ENCODE measurements at regions not wholly inside any gene's neighbourhood (a gene's known extent, or its start where the extent isn't known, plus 50 kb on each side); places are given as distances from the start of the nearest gene placed in this dataset.

- Mint-ChIP-seq H3K4me3 (no peak overlapping the region), H3K9me3 (peaks cover 9% of the 10 kb centered on the region), H3K4me1 (ENCODE audit: unreplicated experiment) (peaks cover 11% of the 10 kb centered on the region), H3K36me3 (peaks cover 4% of the 10 kb centered on the region), H3K27ac (no peak overlapping the region), H3K27me3 (peaks cover 3% of the 10 kb centered on the region)
- DNase-seq (ENCODE audit: extremely low spot score, unreplicated experiment), result no peak
- TF ChIP-seq CTCF (conservative IDR thresholded peaks at IDR 0.05), result no peak
These were observed 444.6 kb upstream of the DCN start for GRCh38 chr12:91627225-91627624.

- peaks cover 7% of the 10 kb centered on the region for H3K27me3 Mint-ChIP-seq
- no peak for DNase-seq (ENCODE audit: extremely low spot score, unreplicated experiment)
- peaks cover 4% of the 10 kb centered on the region for H3K4me1 Mint-ChIP-seq (ENCODE audit: unreplicated experiment)
- no peak overlapping the region for H3K27ac Mint-ChIP-seq
- no peak overlapping the region for H3K4me3 Mint-ChIP-seq
- TF ChIP-seq CTCF (conservative IDR thresholded peaks at IDR 0.05), result no peak
- peaks cover 4% of the 10 kb centered on the region for H3K9me3 Mint-ChIP-seq
- peaks cover 4% of the 10 kb centered on the region for H3K36me3 Mint-ChIP-seq
These were observed 440.4 kb upstream of the DCN start for GRCh38 chr12:91622981-91623380.

DNA sequence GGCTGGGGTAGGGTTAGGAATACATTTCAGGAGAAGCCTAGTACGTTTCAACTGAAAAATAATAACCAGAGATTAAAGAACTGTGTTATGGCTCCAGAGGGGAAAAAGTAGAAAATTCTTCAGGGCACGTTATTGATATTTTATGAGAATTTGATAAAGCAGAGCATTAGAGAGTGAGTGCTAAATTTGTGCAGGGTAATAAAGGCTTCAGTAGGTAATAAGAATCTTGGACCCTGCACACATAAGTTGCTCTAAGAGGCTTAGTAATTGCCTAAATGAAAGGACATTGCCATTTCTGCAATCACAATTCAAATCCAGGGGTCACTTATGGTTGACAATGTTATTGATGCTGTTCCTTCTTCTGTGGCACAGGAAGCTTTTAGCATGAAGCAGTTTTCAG lies 439.4 kb upstream of the DCN start:
- no peak for TF ChIP-seq CTCF (conservative IDR thresholded peaks at IDR 0.05)
- no peak for DNase-seq (ENCODE audit: extremely low spot score, unreplicated experiment)
- Mint-ChIP-seq H3K36me3 (no peaks in the 10 kb centered on the region), H3K27ac (no peak overlapping the region), H3K4me1 (ENCODE audit: unreplicated experiment) (peaks cover 4% of the 10 kb centered on the region), H3K27me3 (peaks cover 7% of the 10 kb centered on the region), H3K9me3 (peaks cover 4% of the 10 kb centered on the region), H3K4me3 (no peak overlapping the region)

DNA sequence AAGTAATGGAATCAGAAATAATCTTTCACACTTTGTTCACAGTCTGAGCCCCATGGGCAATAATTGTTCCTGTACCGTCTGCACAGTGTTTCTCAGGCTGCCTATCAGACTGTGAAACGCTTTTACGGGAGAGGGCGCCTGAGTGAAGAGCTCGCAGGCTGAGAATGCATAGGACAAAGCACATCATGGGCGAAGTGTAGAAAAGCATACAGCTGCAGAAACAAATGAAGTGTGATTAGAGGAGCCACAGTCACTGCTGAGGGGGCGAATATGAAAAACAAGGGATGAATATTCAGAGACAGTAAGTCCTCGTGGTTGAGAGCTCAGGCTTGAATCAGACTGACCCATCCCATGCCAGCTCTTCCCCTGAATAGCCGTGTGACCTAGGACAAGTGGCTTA lies 438.4 kb upstream of the DCN start:
- Mint-ChIP-seq H3K27ac (no peak overlapping the region), H3K4me3 (no peak overlapping the region), H3K4me1 (ENCODE audit: unreplicated experiment) (peaks cover 4% of the 10 kb centered on the region), H3K27me3 (peaks cover 7% of the 10 kb centered on the region), H3K36me3 (no peaks in the 10 kb centered on the region), H3K9me3 (peaks cover 4% of the 10 kb centered on the region)
- no peak for TF ChIP-seq CTCF (conservative IDR thresholded peaks at IDR 0.05)
- no peak for DNase-seq (ENCODE audit: extremely low spot score, unreplicated experiment)

- Mint-ChIP-seq H3K36me3 (no peaks in the 10 kb centered on the region), H3K27ac (no peak overlapping the region), H3K9me3 (peaks cover 4% of the 10 kb centered on the region), H3K4me3 (no peak overlapping the region), H3K27me3 (peaks cover 7% of the 10 kb centered on the region), H3K4me1 (ENCODE audit: unreplicated experiment) (peaks cover 4% of the 10 kb centered on the region)
- no peak for TF ChIP-seq CTCF (conservative IDR thresholded peaks at IDR 0.05)
- no peak for DNase-seq (ENCODE audit: extremely low spot score, unreplicated experiment)
These were observed 437.8 kb upstream of the DCN start for GRCh38 chr12:91620422-91620821.

- Mint-ChIP-seq H3K4me1 (ENCODE audit: unreplicated experiment) (peaks cover 8% of the 10 kb centered on the region), H3K27me3 (peaks cover 4% of the 10 kb centered on the region), H3K27ac (no peak overlapping the region), H3K36me3 (no peaks in the 10 kb centered on the region), H3K9me3 (peaks cover 4% of the 10 kb centered on the region), H3K4me3 (no peak overlapping the region)
- DNase-seq (ENCODE audit: extremely low spot score, unreplicated experiment), result no peak
- no peak for TF ChIP-seq CTCF (conservative IDR thresholded peaks at IDR 0.05)
These were observed 435.7 kb upstream of the DCN start for GRCh38 chr12:91618281-91618680.
